Ishikawa (cell line): ENCODE measurements at regions not wholly inside any gene's neighbourhood (a gene's known extent, or its start where the extent isn't known, plus 50 kb on each side); places are given as distances from the start of the nearest gene placed in this dataset.

Experiments used
- CEBPB ChIP-seq: IDR thresholded peaks from 2 replicates; pipeline ENCODE4 v1.6.1; 2012
- CREB1 ChIP-seq: IDR thresholded peaks from 2 replicates; pipeline ENCODE4 v1.6.1; 2012; ENCODE audit warnings: low read depth
- EGR1 ChIP-seq: IDR thresholded peaks from 2 replicates; pipeline ENCODE4 v1.6.1; 2012
- EP300 ChIP-seq: IDR thresholded peaks from 2 replicates; pipeline ENCODE4 v1.6.1; 2012; ENCODE audit warnings: borderline replicate concordance
- FOXM1 ChIP-seq: IDR thresholded peaks from 2 replicates; pipeline ENCODE4 v1.6.1; 2012; ENCODE audit warnings: low read depth, borderline replicate concordance
- MAX ChIP-seq: IDR thresholded peaks from 2 replicates; pipeline ENCODE4 v1.6.1; 2012
- NFIC ChIP-seq: IDR thresholded peaks from 2 replicates; pipeline ENCODE4 v1.6.1; 2012
- RAD21 ChIP-seq: IDR thresholded peaks from 2 replicates; pipeline ENCODE4 v1.6.1; 2012; ENCODE audit warnings: low read depth
- REST ChIP-seq: IDR thresholded peaks from 2 replicates; pipeline ENCODE4 v1.6.1; 2012; ENCODE audit warnings: low read depth, mild to moderate bottlenecking
- TAF1 ChIP-seq: IDR thresholded peaks from 2 replicates; pipeline ENCODE4 v1.6.1; 2012; ENCODE audit warnings: low read depth, mild to moderate bottlenecking
- TCF12 ChIP-seq: IDR thresholded peaks from 2 replicates; pipeline ENCODE4 v1.6.1; 2012; ENCODE audit warnings: low read depth
- TEAD4 ChIP-seq: IDR thresholded peaks from 2 replicates; pipeline ENCODE4 v1.6.1; 2012
- USF1 ChIP-seq: IDR thresholded peaks from 2 replicates; pipeline ENCODE4 v1.6.1; 2012
- YY1 ChIP-seq: IDR thresholded peaks from 2 replicates; pipeline ENCODE4 v1.6.1; 2012; ENCODE audit warnings: low read depth
- ZBTB7A ChIP-seq: IDR thresholded peaks from 2 replicates; pipeline ENCODE4 v1.6.1; 2012; ENCODE audit warnings: low read depth

- TF ChIP-seq RAD21 = no peak
- TF ChIP-seq TAF1 = no peak
- TF ChIP-seq YY1 = no peak
- no peak for TF ChIP-seq MAX
- no peak for TF ChIP-seq CEBPB
- TF ChIP-seq FOXM1 = no peak
- no peak for TF ChIP-seq CREB1
- no peak for TF ChIP-seq EGR1
- no peak for TF ChIP-seq TCF12
Observed at GRCh38 chr20:10114598-10114997, 79.8 kb downstream of the ANKEF1 start.

GRCh38 chr20:10115021-10115420 is 80.2 kb downstream of the ANKEF1 start:
- TF ChIP-seq TAF1 = no peak
- TF ChIP-seq USF1 = no peak
- TF ChIP-seq NFIC = no peak
- TF ChIP-seq ZBTB7A = no peak
- no peak for TF ChIP-seq CEBPB
- no peak for TF ChIP-seq RAD21
- TF ChIP-seq TCF12 = no peak
- no peak for TF ChIP-seq EGR1
- TF ChIP-seq TEAD4 = no peak
- no peak for TF ChIP-seq REST
- no peak for TF ChIP-seq CREB1

GRCh38 chr20:10119336-10119735 is 84.5 kb downstream of the ANKEF1 start:
- TF ChIP-seq USF1 (no peak), MAX (no peak), EP300 (no peak), REST (no peak), TEAD4 (no peak), YY1 (no peak), CEBPB (no peak), RAD21 (no peak), TAF1 (no peak), NFIC (no peak), EGR1 (no peak), TCF12 (no peak), CREB1 (no peak), FOXM1 (no peak)

GRCh38 chr20:10125757-10126156 is 91.0 kb downstream of the ANKEF1 start:
- TF ChIP-seq ZBTB7A = no peak
- TF ChIP-seq FOXM1 = no peak
- TF ChIP-seq YY1 = no peak
- no peak for TF ChIP-seq EGR1
- no peak for TF ChIP-seq TAF1
- no peak for TF ChIP-seq CEBPB
- TF ChIP-seq NFIC = no peak
- no peak for TF ChIP-seq TEAD4
- TF ChIP-seq TCF12 = no peak
- no peak for TF ChIP-seq CREB1
- TF ChIP-seq EP300 = no peak
- TF ChIP-seq MAX = no peak
- TF ChIP-seq RAD21 = no peak
- TF ChIP-seq REST = no peak
- no peak for TF ChIP-seq USF1
